ENCODE measurements at regions not wholly inside any gene's neighbourhood (a gene's known extent, or its start where the extent isn't known, plus 50 kb on each side); places are given as distances from the start of the nearest gene placed in this dataset.
"Not testable (repeated sequence)": the region's sequence is repeated elsewhere in the genome, so short reads cannot be mapped to it uniquely, and the experiment has no call there.

GRCh38 chr12:88367231-88367630 is 213.0 kb downstream of the KITLG start:
- H3K27ac Mint-ChIP-seq, result no peak overlapping the region
- no peaks in the 10 kb centered on the region for H3K36me3 Mint-ChIP-seq (ENCODE audit: low read depth)

GRCh38 chr12:88368077-88368476 is 212.2 kb downstream of the KITLG start:
- not testable (repeated sequence) for H3K36me3 Mint-ChIP-seq (ENCODE audit: low read depth); H3K9me3 Mint-ChIP-seq; H3K4me1 Mint-ChIP-seq (ENCODE audit: low read depth); H3K4me3 Mint-ChIP-seq; H3K27me3 Mint-ChIP-seq (ENCODE audit: low read depth); H3K27ac Mint-ChIP-seq

More at GRCh38 chr12:88367231-88367630, 213.0 kb downstream of the KITLG start:
- Mint-ChIP-seq H3K27me3 (ENCODE audit: low read depth) (no peaks in the 10 kb centered on the region), H3K4me3 (no peak overlapping the region), H3K4me1 (ENCODE audit: low read depth) (no peaks in the 10 kb centered on the region), H3K9me3 (no peaks in the 10 kb centered on the region)

- Mint-ChIP-seq H3K36me3 (ENCODE audit: low read depth) (no peaks in the 10 kb centered on the region), H3K4me1 (ENCODE audit: low read depth) (no peaks in the 10 kb centered on the region), H3K27me3 (ENCODE audit: low read depth) (no peaks in the 10 kb centered on the region), H3K27ac (no peak overlapping the region), H3K4me3 (no peak overlapping the region), H3K9me3 (no peaks in the 10 kb centered on the region)
Measured at GRCh38 chr12:88371416-88372183, 208.7 kb downstream of the KITLG start.

- H3K4me3 Mint-ChIP-seq, result no peak overlapping the region
- no peaks in the 10 kb centered on the region for H3K9me3 Mint-ChIP-seq
- H3K27ac Mint-ChIP-seq, result no peak overlapping the region
- no peaks in the 10 kb centered on the region for H3K4me1 Mint-ChIP-seq (ENCODE audit: low read depth)
- H3K27me3 Mint-ChIP-seq (ENCODE audit: low read depth), result no peaks in the 10 kb centered on the region
- no peaks in the 10 kb centered on the region for H3K36me3 Mint-ChIP-seq (ENCODE audit: low read depth)
Measured at GRCh38 chr12:88375306-88376305, 204.7 kb downstream of the KITLG start.

- no peak overlapping the region for H3K27ac Mint-ChIP-seq
- no peaks in the 10 kb centered on the region for H3K9me3 Mint-ChIP-seq
- no peaks in the 10 kb centered on the region for H3K4me1 Mint-ChIP-seq (ENCODE audit: low read depth)
- H3K4me3 Mint-ChIP-seq, result no peak overlapping the region
- no peaks in the 10 kb centered on the region for H3K27me3 Mint-ChIP-seq (ENCODE audit: low read depth)
- no peaks in the 10 kb centered on the region for H3K36me3 Mint-ChIP-seq (ENCODE audit: low read depth)
Measured at GRCh38 chr12:88377973-88378372, 202.3 kb downstream of the KITLG start.

GRCh38 chr12:88381466-88381865 is 198.8 kb downstream of the KITLG start:
- H3K27ac Mint-ChIP-seq, result no peak overlapping the region
- H3K36me3 Mint-ChIP-seq (ENCODE audit: low read depth), result no peaks in the 10 kb centered on the region
- no peak overlapping the region for H3K4me3 Mint-ChIP-seq
- no peaks in the 10 kb centered on the region for H3K27me3 Mint-ChIP-seq (ENCODE audit: low read depth)
- H3K9me3 Mint-ChIP-seq, result no peaks in the 10 kb centered on the region
- no peaks in the 10 kb centered on the region for H3K4me1 Mint-ChIP-seq (ENCODE audit: low read depth)

GRCh38 chr12:88383405-88383804 is 196.9 kb downstream of the KITLG start:
- Mint-ChIP-seq H3K4me1 (ENCODE audit: low read depth) (no peaks in the 10 kb centered on the region), H3K9me3 (no peaks in the 10 kb centered on the region), H3K4me3 (no peak overlapping the region), H3K36me3 (ENCODE audit: low read depth) (no peaks in the 10 kb centered on the region), H3K27me3 (ENCODE audit: low read depth) (no peaks in the 10 kb centered on the region), H3K27ac (no peak overlapping the region)

GRCh38 chr12:88388566-88389540 is 191.4 kb downstream of the KITLG start:
- Mint-ChIP-seq H3K36me3 (ENCODE audit: low read depth) (no peaks in the 10 kb centered on the region), H3K27ac (no peak overlapping the region), H3K27me3 (ENCODE audit: low read depth) (no peaks in the 10 kb centered on the region), H3K9me3 (no peaks in the 10 kb centered on the region), H3K4me1 (ENCODE audit: low read depth) (peaks cover 5% of the 10 kb centered on the region), H3K4me3 (no peak overlapping the region)

- H3K27me3 Mint-ChIP-seq (ENCODE audit: low read depth), result no peaks in the 10 kb centered on the region
- H3K9me3 Mint-ChIP-seq, result no peaks in the 10 kb centered on the region
- H3K36me3 Mint-ChIP-seq (ENCODE audit: low read depth), result no peaks in the 10 kb centered on the region
- no peak overlapping the region for H3K27ac Mint-ChIP-seq
- no peak overlapping the region for H3K4me3 Mint-ChIP-seq
- H3K4me1 Mint-ChIP-seq (ENCODE audit: low read depth), result peaks cover 5% of the 10 kb centered on the region
Measured at GRCh38 chr12:88390811-88391210, 189.5 kb downstream of the KITLG start.

- Mint-ChIP-seq H3K9me3 (no peaks in the 10 kb centered on the region), H3K4me3 (no peak overlapping the region), H3K27ac (peak overlapping the region; percentile 43), H3K36me3 (ENCODE audit: low read depth) (no peaks in the 10 kb centered on the region), H3K27me3 (ENCODE audit: low read depth) (no peaks in the 10 kb centered on the region), H3K4me1 (ENCODE audit: low read depth) (peaks cover 5% of the 10 kb centered on the region)
Measured at GRCh38 chr12:88391556-88391955, 188.7 kb downstream of the KITLG start.

- Mint-ChIP-seq H3K4me1 (ENCODE audit: low read depth) (peaks cover 5% of the 10 kb centered on the region), H3K9me3 (no peaks in the 10 kb centered on the region), H3K36me3 (ENCODE audit: low read depth) (no peaks in the 10 kb centered on the region), H3K4me3 (no peak overlapping the region), H3K27me3 (ENCODE audit: low read depth) (no peaks in the 10 kb centered on the region), H3K27ac (no peak overlapping the region)
Measured at GRCh38 chr12:88393017-88393767, 187.1 kb downstream of the KITLG start.

- Mint-ChIP-seq H3K4me1 (ENCODE audit: low read depth) (peaks cover 3% of the 10 kb centered on the region), H3K9me3 (no peaks in the 10 kb centered on the region), H3K36me3 (ENCODE audit: low read depth) (no peaks in the 10 kb centered on the region), H3K27me3 (ENCODE audit: low read depth) (no peaks in the 10 kb centered on the region), H3K27ac (no peak overlapping the region), H3K4me3 (no peak overlapping the region)
Measured at GRCh38 chr12:88398031-88398430, 182.2 kb downstream of the KITLG start.

- H3K4me3 Mint-ChIP-seq, result no peak overlapping the region
- H3K9me3 Mint-ChIP-seq, result no peaks in the 10 kb centered on the region
- no peaks in the 10 kb centered on the region for H3K27me3 Mint-ChIP-seq (ENCODE audit: low read depth)
Measured at GRCh38 chr12:88399811-88400210, 180.5 kb downstream of the KITLG start.

More at GRCh38 chr12:88399811-88400210, 180.5 kb downstream of the KITLG start:
- Mint-ChIP-seq H3K27ac (no peak overlapping the region), H3K4me1 (ENCODE audit: low read depth) (peaks cover 3% of the 10 kb centered on the region), H3K36me3 (ENCODE audit: low read depth) (no peaks in the 10 kb centered on the region)
